ENCODE measurements at regions not wholly inside any gene's neighbourhood (a gene's known extent, or its start where the extent isn't known, plus 50 kb on each side); places are given as distances from the start of the nearest gene placed in this dataset.
"Not testable (repeated sequence)": the region's sequence is repeated elsewhere in the genome, so short reads cannot be mapped to it uniquely, and the experiment has no call there.

- H3K4me3 ChIP-seq (ENCODE audit: extremely low read depth, insufficient read depth, low read length, poor library complexity, severe bottlenecking), result no peak overlapping the region
- no peaks in the 10 kb centered on the region for H3K9me3 ChIP-seq (ENCODE audit: control insufficient read depth, low read length)
- H3K27ac ChIP-seq (ENCODE audit: low read depth, low read length, severe bottlenecking), result no peak overlapping the region
- H3K36me3 ChIP-seq (ENCODE audit: control insufficient read depth, insufficient read depth, low read length), result no peaks in the 10 kb centered on the region
- no peaks in the 10 kb centered on the region for H3K4me1 ChIP-seq (ENCODE audit: control insufficient read depth, insufficient read depth, low read length, poor library complexity, severe bottlenecking)
- 100% methylated on average over 1 of the region's 2 CpGs for WGBS, 2 experiments (ENCODE audit: insufficient coverage in 2 of 2)
These were observed 218.8 kb upstream of the HES1 start for GRCh38 chr3:193917158-193917557.

DNA sequence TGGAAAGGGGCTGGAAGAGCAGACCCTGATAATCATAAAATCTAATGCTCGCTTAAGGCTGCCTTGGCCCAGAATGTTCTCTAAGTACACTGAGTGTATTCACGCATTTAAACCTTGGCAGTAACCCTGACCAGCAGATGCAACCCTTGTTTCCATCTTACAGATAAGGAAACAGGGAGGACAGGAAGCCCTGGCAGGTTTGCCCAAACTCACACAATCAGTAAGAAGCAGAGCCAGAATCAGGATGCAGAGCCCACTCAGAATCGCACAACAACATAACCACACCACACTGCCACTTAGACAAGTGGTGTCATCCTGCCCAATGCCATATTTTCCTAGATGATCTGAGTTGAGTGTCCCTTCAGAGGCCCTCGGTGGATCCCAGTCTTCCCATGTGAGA is 214.5 kb upstream of the HES1 start:
- Histone ChIP-seq H3K36me3 (ENCODE audit: control insufficient read depth, insufficient read depth, low read length) (no peaks in the 10 kb centered on the region), H3K9me3 (ENCODE audit: control insufficient read depth, low read length) (peaks cover 8% of the 10 kb centered on the region), H3K4me3 (ENCODE audit: extremely low read depth, insufficient read depth, low read length, poor library complexity, severe bottlenecking) (no peak overlapping the region), H3K27ac (ENCODE audit: low read depth, low read length, severe bottlenecking) (no peak overlapping the region), H3K4me1 (ENCODE audit: control insufficient read depth, insufficient read depth, low read length, poor library complexity, severe bottlenecking) (no peaks in the 10 kb centered on the region)
- whole genome bisulfite sequencing, 2 experiments (ENCODE audit: insufficient coverage in 2 of 2), result 82 to 96% methylated on average over 2 to 4 of the region's 4 CpGs

DNA sequence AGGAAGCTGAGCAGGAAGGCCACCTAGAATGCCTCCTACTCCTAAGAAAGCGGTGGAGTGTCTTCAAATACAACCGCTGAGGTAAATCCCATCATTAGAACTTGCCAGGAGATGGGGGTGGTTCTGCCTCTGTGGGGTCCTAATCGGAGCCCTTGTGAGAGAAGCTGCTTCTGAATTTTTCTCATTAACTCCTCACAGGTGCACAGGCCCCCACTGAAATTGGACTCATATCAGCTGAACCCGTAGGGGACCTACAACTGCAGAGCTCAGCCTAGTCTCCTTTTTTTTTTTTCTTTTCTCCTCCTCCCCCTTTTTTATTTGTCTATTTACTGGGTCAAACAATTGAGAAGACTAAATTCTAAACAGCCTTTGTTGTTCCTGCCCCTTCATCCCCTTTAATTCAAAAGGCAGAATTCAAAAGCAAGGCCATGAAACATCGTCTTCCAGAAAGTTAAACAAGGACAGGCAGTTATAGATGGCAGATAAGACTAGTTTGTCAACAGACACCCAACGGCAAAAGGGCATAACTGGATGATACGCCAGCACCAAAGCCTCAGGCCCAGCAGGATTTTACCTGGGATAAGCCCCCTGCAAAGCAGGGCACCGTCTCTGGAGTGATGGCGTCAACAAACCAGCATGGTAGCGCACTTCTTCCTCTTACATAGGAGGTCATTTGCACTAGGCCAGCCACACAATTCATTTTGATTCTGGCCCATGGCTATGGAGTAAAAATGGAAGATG is 213.7 kb upstream of the HES1 start:
- Histone ChIP-seq H3K36me3 (ENCODE audit: control insufficient read depth, insufficient read depth, low read length) (no peaks in the 10 kb centered on the region), H3K27ac (ENCODE audit: low read depth, low read length, severe bottlenecking) (no peak overlapping the region), H3K4me3 (ENCODE audit: extremely low read depth, insufficient read depth, low read length, poor library complexity, severe bottlenecking) (no peak overlapping the region), H3K4me1 (ENCODE audit: control insufficient read depth, insufficient read depth, low read length, poor library complexity, severe bottlenecking) (no peaks in the 10 kb centered on the region), H3K9me3 (ENCODE audit: control insufficient read depth, low read length) (peaks cover 8% of the 10 kb centered on the region)
- WGBS, 2 experiments (ENCODE audit: insufficient coverage in 2 of 2), result 90 to 91% methylated on average over 6 to 7 of the region's 10 CpGs

GRCh38 chr3:193923958-193924357 is 212.0 kb upstream of the HES1 start:
- not testable (repeated sequence) for H3K27ac ChIP-seq (ENCODE audit: low read depth, low read length, severe bottlenecking); H3K36me3 ChIP-seq (ENCODE audit: control insufficient read depth, insufficient read depth, low read length); H3K9me3 ChIP-seq (ENCODE audit: control insufficient read depth, low read length); H3K4me1 ChIP-seq (ENCODE audit: control insufficient read depth, insufficient read depth, low read length, poor library complexity, severe bottlenecking); H3K4me3 ChIP-seq (ENCODE audit: extremely low read depth, insufficient read depth, low read length, poor library complexity, severe bottlenecking)

DNA sequence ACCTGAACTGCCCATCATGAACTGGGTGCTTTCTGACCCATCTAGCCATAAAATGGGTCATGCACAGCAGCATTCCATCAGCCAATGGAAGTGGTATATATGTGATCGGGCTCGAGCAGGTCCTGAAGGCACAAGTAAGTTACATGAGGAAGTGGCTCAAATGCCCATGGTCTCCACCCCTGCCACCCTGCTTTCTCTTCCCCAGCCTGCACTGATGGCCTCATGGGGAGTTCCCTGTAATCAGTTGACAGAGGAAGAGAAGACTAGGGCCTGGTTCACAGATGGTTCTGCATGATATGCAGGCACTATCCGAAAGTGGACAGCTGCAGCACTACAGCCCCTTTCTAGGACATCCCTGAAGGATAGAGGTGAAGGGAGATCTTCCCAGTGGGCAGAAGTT is 209.9 kb upstream of the HES1 start:
- H3K9me3 ChIP-seq (ENCODE audit: control insufficient read depth, low read length); H3K27ac ChIP-seq (ENCODE audit: low read depth, low read length, severe bottlenecking); H3K4me1 ChIP-seq (ENCODE audit: control insufficient read depth, insufficient read depth, low read length, poor library complexity, severe bottlenecking); H3K4me3 ChIP-seq (ENCODE audit: extremely low read depth, insufficient read depth, low read length, poor library complexity, severe bottlenecking); H3K36me3 ChIP-seq (ENCODE audit: control insufficient read depth, insufficient read depth, low read length): not testable (repeated sequence)
- WGBS, 2 experiments (ENCODE audit: insufficient coverage in 2 of 2), result 100% methylated on average over 1 of the region's 3 CpGs

GRCh38 chr3:193927413-193928206 is 208.3 kb upstream of the HES1 start:
- not testable (repeated sequence) for H3K4me3 ChIP-seq (ENCODE audit: extremely low read depth, insufficient read depth, low read length, poor library complexity, severe bottlenecking); H3K27ac ChIP-seq (ENCODE audit: low read depth, low read length, severe bottlenecking); H3K36me3 ChIP-seq (ENCODE audit: control insufficient read depth, insufficient read depth, low read length); H3K9me3 ChIP-seq (ENCODE audit: control insufficient read depth, low read length); H3K4me1 ChIP-seq (ENCODE audit: control insufficient read depth, insufficient read depth, low read length, poor library complexity, severe bottlenecking)
- WGBS, 2 experiments (ENCODE audit: insufficient coverage in 2 of 2), result 95 to 96% methylated on average over 2 to 3 of the region's 5 CpGs

DNA sequence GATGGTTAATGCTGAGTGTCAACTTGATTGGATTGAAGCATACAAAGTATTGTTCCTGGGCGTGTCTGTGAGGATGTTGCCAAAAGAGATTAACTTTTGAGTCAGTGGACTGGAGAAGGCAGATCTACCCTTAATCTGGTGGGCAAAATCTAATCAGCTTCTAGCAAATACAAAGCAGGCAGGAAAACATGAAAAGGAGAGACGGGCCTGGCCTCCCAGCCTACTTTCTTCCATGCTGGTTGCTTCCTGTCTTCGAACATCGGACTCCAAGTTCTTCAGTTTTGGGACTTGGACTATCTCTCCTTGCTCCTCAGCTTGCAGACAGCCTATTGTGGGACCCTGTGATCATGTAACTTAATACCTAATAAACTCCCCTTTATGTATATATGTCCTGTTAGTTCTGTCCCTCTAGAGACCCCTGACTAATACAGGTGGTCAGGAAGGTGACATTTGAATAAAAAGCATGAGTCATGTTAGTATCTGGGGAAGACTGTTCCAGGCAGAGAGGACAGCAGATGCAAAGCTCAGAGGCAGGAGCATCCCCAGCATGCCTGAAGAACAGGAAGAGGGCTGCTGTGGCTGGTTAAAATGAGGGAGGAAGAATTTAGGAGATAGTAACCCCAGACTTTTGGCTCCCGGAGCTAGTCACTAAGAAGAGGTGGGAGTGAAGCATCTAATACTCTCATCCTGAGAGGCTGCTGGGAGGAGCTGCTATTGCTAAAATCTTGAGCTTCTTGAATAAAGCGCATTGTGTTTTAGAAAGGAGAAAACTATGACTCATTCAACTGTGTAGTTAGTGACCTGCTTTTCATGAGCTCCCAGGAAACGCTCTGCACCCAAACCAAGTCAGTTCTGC is 207.4 kb upstream of the HES1 start:
- no peak overlapping the region for H3K27ac ChIP-seq (ENCODE audit: low read depth, low read length, severe bottlenecking)
- WGBS, 2 experiments (ENCODE audit: insufficient coverage in 2 of 2), result 77 to 93% methylated on average over 4 to 5 of the region's 7 CpGs
- H3K36me3 ChIP-seq (ENCODE audit: control insufficient read depth, insufficient read depth, low read length), result no peaks in the 10 kb centered on the region
- H3K9me3 ChIP-seq (ENCODE audit: control insufficient read depth, low read length), result peaks cover 5% of the 10 kb centered on the region
- no peak overlapping the region for H3K4me3 ChIP-seq (ENCODE audit: extremely low read depth, insufficient read depth, low read length, poor library complexity, severe bottlenecking)
- peaks cover 10% of the 10 kb centered on the region for H3K4me1 ChIP-seq (ENCODE audit: control insufficient read depth, insufficient read depth, low read length, poor library complexity, severe bottlenecking)

GRCh38 chr3:193929373-193929772 is 206.6 kb upstream of the HES1 start:
- 97 to 100% methylated on average over 5 of the region's 5 CpGs for WGBS, 2 experiments (ENCODE audit: insufficient coverage in 2 of 2)
- Histone ChIP-seq H3K4me3 (ENCODE audit: extremely low read depth, insufficient read depth, low read length, poor library complexity, severe bottlenecking) (no peak overlapping the region), H3K36me3 (ENCODE audit: control insufficient read depth, insufficient read depth, low read length) (no peaks in the 10 kb centered on the region), H3K27ac (ENCODE audit: low read depth, low read length, severe bottlenecking) (no peak overlapping the region), H3K9me3 (ENCODE audit: control insufficient read depth, low read length) (peaks cover 6% of the 10 kb centered on the region), H3K4me1 (ENCODE audit: control insufficient read depth, insufficient read depth, low read length, poor library complexity, severe bottlenecking) (peaks cover 10% of the 10 kb centered on the region)

- H3K36me3 ChIP-seq (ENCODE audit: control insufficient read depth, insufficient read depth, low read length), result no peaks in the 10 kb centered on the region
- H3K4me1 ChIP-seq (ENCODE audit: control insufficient read depth, insufficient read depth, low read length, poor library complexity, severe bottlenecking), result peaks cover 10% of the 10 kb centered on the region
- WGBS, 2 experiments (ENCODE audit: insufficient coverage in 2 of 2), result 97 to 100% methylated on average over 2 to 4 of the region's 7 CpGs
- H3K4me3 ChIP-seq (ENCODE audit: extremely low read depth, insufficient read depth, low read length, poor library complexity, severe bottlenecking), result no peak overlapping the region
- peaks cover 3% of the 10 kb centered on the region for H3K9me3 ChIP-seq (ENCODE audit: control insufficient read depth, low read length)
- H3K27ac ChIP-seq (ENCODE audit: low read depth, low read length, severe bottlenecking), result no peak overlapping the region
These were observed 205.9 kb upstream of the HES1 start for GRCh38 chr3:193929921-193930646.

GRCh38 chr3:193932136-193932535 is 203.8 kb upstream of the HES1 start:
- no peaks in the 10 kb centered on the region for H3K36me3 ChIP-seq (ENCODE audit: control insufficient read depth, insufficient read depth, low read length)
- 67 to 80% methylated on average over 1 to 2 of the region's 2 CpGs for WGBS, 2 experiments (ENCODE audit: insufficient coverage in 2 of 2)
- H3K9me3 ChIP-seq (ENCODE audit: control insufficient read depth, low read length), result peaks cover 3% of the 10 kb centered on the region
- no peak overlapping the region for H3K4me3 ChIP-seq (ENCODE audit: extremely low read depth, insufficient read depth, low read length, poor library complexity, severe bottlenecking)
- H3K27ac ChIP-seq (ENCODE audit: low read depth, low read length, severe bottlenecking), result no peak overlapping the region
- peaks cover 10% of the 10 kb centered on the region for H3K4me1 ChIP-seq (ENCODE audit: control insufficient read depth, insufficient read depth, low read length, poor library complexity, severe bottlenecking)

Measured in mesodermal cell (in vitro differentiated cells).